ENCODE measurements at regions not wholly inside any gene's neighbourhood (a gene's known extent, or its start where the extent isn't known, plus 50 kb on each side); places are given as distances from the start of the nearest gene placed in this dataset.

GRCh38 chr21:27244776-27245175 lies 277.9 kb upstream of the ADAMTS5 start:
- WGBS (ENCODE audit: insufficient coverage) = 83% methylated on average over 1 of the region's 3 CpGs
- Mint-ChIP-seq H3K27ac (no peak overlapping the region), H3K9me3 (peaks cover 0 to 12% (median 6%) of the 10 kb centered on the region in 7 donors), H3K4me1 (no peaks in the 10 kb centered on the region), H3K4me3 (no peak overlapping the region), H3K27me3 (ENCODE audit: low read depth in 3 of 3) (no peaks in the 10 kb centered on the region), H3K36me3 (no peaks in the 10 kb centered on the region)
- no peaks in the 10 kb centered on the region for H3K79me2 ChIP-seq (ENCODE audit: insufficient read depth, low read length)
- H3K27ac ChIP-seq (ENCODE audit: low read depth in 1 of 2, low read length in 2 of 2) = no peak overlapping the region
- DNase-seq = no peak
- no peak overlapping the region for H3K9ac ChIP-seq (ENCODE audit: insufficient read depth, low read length, poor library complexity, severe bottlenecking)
- no peaks in the 10 kb centered on the region for H3K9me3 ChIP-seq (replicated peaks in 1 of 2; ENCODE audit: control insufficient read depth in 1 of 2, insufficient read depth in 1 of 2, low read length in 2 of 2)
- no peaks in the 10 kb centered on the region for H3K36me3 ChIP-seq (replicated peaks in 1 of 2; ENCODE audit: control insufficient read depth in 1 of 2, insufficient read depth in 2 of 2, low read length in 2 of 2)
- H4K20me1 ChIP-seq (ENCODE audit: insufficient read depth, low read length) = no peaks in the 10 kb centered on the region
- intact Hi-C loops (cut with micrococcal nuclease) = no loop called here
- TF ChIP-seq CTCF (IDR thresholded peaks at IDR 0.05) = no peak
- no peaks in the 10 kb centered on the region for H3K4me1 ChIP-seq (ENCODE audit: control insufficient read depth in 1 of 2, insufficient read depth in 2 of 2, low read length in 2 of 2)
- H3K4me3 ChIP-seq (replicated peaks in 1 of 3; ENCODE audit: low read depth in 2 of 3, low read length in 3 of 3) = no peak overlapping the region
- no peaks in the 10 kb centered on the region for H3K27me3 ChIP-seq (ENCODE audit: control insufficient read depth in 2 of 2, insufficient read depth in 2 of 2, low read length in 2 of 2)
- H2AFZ ChIP-seq (ENCODE audit: insufficient read depth, low read depth, low read length, poor library complexity, severe bottlenecking) = no peak overlapping the region
- H3K4me2 ChIP-seq (replicated peaks; ENCODE audit: extremely low read depth, low read length, poor library complexity, severe bottlenecking) = no peak overlapping the region

GRCh38 chr21:27244352-27244751 lies 277.5 kb upstream of the ADAMTS5 start:
- DNase-seq = no peak
- Histone ChIP-seq H3K4me1 (ENCODE audit: control insufficient read depth in 1 of 2, insufficient read depth in 2 of 2, low read length in 2 of 2) (no peaks in the 10 kb centered on the region), H3K4me3 (replicated peaks in 1 of 3; ENCODE audit: low read depth in 2 of 3, low read length in 3 of 3) (no peak overlapping the region), H3K27me3 (ENCODE audit: control insufficient read depth in 2 of 2, insufficient read depth in 2 of 2, low read length in 2 of 2) (no peaks in the 10 kb centered on the region), H3K27ac (ENCODE audit: low read depth in 1 of 2, low read length in 2 of 2) (no peak overlapping the region), H2AFZ (ENCODE audit: insufficient read depth, low read depth, low read length, poor library complexity, severe bottlenecking) (no peak overlapping the region), H4K20me1 (ENCODE audit: insufficient read depth, low read length) (no peaks in the 10 kb centered on the region), H3K9me3 (replicated peaks in 1 of 2; ENCODE audit: control insufficient read depth in 1 of 2, insufficient read depth in 1 of 2, low read length in 2 of 2) (no peaks in the 10 kb centered on the region), H3K79me2 (ENCODE audit: insufficient read depth, low read length) (no peaks in the 10 kb centered on the region), H3K4me2 (replicated peaks; ENCODE audit: extremely low read depth, low read length, poor library complexity, severe bottlenecking) (no peak overlapping the region), H3K36me3 (replicated peaks in 1 of 2; ENCODE audit: control insufficient read depth in 1 of 2, insufficient read depth in 2 of 2, low read length in 2 of 2) (no peaks in the 10 kb centered on the region), H3K9ac (ENCODE audit: insufficient read depth, low read length, poor library complexity, severe bottlenecking) (no peak overlapping the region)
- TF ChIP-seq CTCF (IDR thresholded peaks at IDR 0.05) = no peak
- intact Hi-C loops (cut with micrococcal nuclease) = no loop called here
- WGBS (ENCODE audit: insufficient coverage) = no CpG with 5 or more reads among the region's 2 CpGs
- H3K9me3 Mint-ChIP-seq = peaks cover 0 to 8% (median 3%) of the 10 kb centered on the region in 7 donors
- H3K36me3 Mint-ChIP-seq = no peaks in the 10 kb centered on the region
- H3K27me3 Mint-ChIP-seq (ENCODE audit: low read depth in 3 of 3) = no peaks in the 10 kb centered on the region
- no peaks in the 10 kb centered on the region for H3K4me1 Mint-ChIP-seq
- no peak overlapping the region for H3K27ac Mint-ChIP-seq
- no peak overlapping the region for H3K4me3 Mint-ChIP-seq
